ENCODE measurements at regions not wholly inside any gene's neighbourhood (a gene's known extent, or its start where the extent isn't known, plus 50 kb on each side); places are given as distances from the start of the nearest gene placed in this dataset.
"Not testable (repeated sequence)": the region's sequence is repeated elsewhere in the genome, so short reads cannot be mapped to it uniquely, and the experiment has no call there.

DNA sequence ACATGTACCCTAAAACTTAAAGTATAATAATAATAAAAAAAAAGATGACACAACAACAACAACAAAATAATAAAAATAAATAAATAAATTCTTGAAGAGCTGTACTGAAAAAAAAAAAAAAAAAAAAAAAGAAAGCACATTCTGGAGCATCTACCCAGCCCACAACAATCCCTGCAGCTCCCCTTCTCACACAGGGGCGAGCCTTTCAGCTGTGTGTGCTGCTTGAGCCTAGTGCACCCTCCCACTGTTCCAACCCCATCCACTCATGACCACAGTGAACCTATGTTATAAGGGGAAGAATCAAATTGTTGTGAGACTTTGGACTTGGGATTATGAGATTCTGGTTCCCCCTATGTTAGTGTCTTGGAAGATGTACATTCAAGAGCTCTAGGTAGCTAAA is 161.5 kb upstream of the JADE1 start:
- Mint-ChIP-seq H3K36me3 (ENCODE audit: low read depth) (no peaks in the 10 kb centered on the region), H3K4me3 (no peak overlapping the region), H3K4me1 (no peaks in the 10 kb centered on the region), H3K9me3 (peaks cover 4% of the 10 kb centered on the region), H3K27ac (no peak overlapping the region), H3K27me3 (peaks cover 3% of the 10 kb centered on the region)
- no peak for ATAC-seq (replicated peaks)

DNA sequence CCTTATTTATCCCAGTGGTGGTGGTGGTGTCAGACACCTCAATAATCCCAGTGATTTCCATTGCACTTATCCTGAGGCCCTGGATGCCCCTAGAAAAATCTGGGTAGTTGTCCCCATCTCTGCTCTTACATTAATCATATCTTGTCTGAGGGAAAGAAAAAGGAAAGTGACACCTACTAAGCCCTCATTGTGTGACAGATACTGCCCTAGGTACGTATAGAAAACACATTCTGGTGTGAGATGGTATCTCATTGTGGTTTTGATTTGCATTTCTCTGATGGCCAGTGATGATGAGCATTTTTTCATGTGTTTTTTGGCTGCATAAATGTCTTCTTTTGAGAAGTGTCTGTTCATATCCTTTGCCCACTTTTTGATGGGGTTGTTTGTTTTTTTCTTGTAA is 162.6 kb upstream of the JADE1 start:
- not testable (repeated sequence) for H3K9me3 Mint-ChIP-seq; H3K36me3 Mint-ChIP-seq (ENCODE audit: low read depth); H3K27ac Mint-ChIP-seq; ATAC-seq (replicated peaks); H3K4me3 Mint-ChIP-seq; H3K27me3 Mint-ChIP-seq; H3K4me1 Mint-ChIP-seq

DNA sequence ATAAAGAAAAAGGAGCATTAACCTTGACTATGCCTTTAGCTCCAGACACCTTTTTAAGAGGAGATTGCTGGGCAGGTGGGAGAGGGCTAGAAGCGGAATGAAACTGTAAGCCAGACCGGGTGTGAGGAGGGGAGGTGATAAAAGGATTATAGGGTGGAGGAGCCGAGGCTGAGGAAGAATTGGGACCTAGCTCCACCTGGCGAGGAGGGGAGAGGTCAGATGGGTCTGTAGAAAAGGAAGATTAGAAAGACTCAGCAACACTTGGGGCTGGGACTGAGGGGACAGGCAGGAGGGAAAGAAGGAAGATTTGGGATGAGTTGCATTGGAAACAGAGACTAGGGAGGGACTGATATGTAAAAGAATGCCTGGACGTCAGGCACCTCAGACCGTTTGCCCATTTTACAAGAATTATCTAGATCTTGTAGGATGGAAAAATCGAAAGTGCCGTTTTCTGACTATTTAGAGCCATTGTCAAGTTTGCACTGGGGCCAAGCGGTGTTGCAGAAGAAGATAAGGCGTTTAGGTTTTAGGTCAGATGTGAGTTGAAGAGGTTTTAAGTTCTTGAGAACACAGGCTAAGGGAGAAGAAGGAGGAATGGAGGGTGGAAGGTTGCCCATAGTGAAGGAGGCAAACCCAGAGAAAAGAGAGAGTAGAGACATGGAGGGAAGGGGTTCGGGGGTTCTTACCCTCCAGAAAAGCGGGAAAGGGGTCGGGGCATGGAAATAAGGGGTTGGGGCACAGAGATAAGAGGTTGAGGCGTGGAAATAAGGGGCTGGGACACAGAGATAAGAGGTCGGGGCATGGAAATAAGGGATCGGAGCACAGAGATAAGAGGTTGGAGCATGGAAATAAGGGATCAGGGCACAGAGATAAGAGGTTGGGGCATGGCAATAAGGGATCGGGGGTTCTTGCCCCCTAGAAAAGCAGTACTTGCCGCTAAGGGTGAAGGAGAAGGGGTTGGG is 164.5 kb upstream of the JADE1 start:
- H3K27ac Mint-ChIP-seq, H3K4me3 Mint-ChIP-seq, H3K9me3 Mint-ChIP-seq: not testable (repeated sequence)

DNA sequence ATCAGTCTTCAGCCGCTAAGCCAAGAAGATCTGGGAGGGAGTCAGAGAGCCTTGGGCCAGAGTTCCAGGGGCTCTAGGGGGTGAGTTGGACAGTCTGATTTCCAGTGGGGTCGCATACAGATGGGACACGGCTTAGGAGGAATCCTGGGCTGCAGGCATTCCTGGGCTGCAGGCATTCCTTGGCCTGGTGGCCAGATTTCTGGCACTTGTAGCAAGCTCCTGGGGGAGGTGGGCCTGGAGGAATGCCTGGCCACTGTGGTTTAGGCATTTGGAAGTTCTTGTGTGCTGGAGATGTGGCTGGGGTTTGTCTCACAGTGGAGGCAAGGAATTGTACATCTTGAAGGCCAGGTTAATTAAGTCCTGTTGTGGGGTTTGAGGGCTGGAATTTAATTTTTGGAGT is 165.4 kb upstream of the JADE1 start:
- not testable (repeated sequence) for H3K4me3 Mint-ChIP-seq; H3K9me3 Mint-ChIP-seq; ATAC-seq (replicated peaks); H3K27ac Mint-ChIP-seq; H3K4me1 Mint-ChIP-seq; H3K36me3 Mint-ChIP-seq (ENCODE audit: low read depth); H3K27me3 Mint-ChIP-seq

More for the DNA sequence above, 164.5 kb upstream of the JADE1 start:
- not testable (repeated sequence) for H3K27me3 Mint-ChIP-seq; ATAC-seq (replicated peaks); H3K36me3 Mint-ChIP-seq (ENCODE audit: low read depth); H3K4me1 Mint-ChIP-seq

DNA sequence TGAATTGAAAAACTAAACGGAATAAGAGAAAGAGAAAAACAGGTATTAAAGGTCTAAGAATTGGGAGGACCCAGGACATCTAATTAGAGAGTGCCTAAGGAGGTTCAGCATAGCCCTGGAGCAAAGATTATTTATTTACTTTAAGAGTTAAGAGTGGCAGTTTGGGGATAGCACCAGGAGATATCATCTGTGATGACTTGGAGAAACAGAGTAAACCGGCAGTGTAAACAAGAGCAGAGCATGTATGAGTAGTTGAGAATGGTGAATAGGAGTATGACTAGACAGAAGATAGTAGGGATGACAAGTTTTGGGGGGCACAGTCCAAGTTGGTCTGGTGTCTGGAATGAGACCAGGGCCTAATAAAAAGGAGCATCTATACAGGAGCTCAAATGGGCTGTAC is 167.9 kb upstream of the JADE1 start:
- not testable (repeated sequence) for H3K36me3 Mint-ChIP-seq (ENCODE audit: low read depth); H3K4me1 Mint-ChIP-seq; ATAC-seq (replicated peaks); H3K27me3 Mint-ChIP-seq; H3K9me3 Mint-ChIP-seq; H3K27ac Mint-ChIP-seq; H3K4me3 Mint-ChIP-seq

DNA sequence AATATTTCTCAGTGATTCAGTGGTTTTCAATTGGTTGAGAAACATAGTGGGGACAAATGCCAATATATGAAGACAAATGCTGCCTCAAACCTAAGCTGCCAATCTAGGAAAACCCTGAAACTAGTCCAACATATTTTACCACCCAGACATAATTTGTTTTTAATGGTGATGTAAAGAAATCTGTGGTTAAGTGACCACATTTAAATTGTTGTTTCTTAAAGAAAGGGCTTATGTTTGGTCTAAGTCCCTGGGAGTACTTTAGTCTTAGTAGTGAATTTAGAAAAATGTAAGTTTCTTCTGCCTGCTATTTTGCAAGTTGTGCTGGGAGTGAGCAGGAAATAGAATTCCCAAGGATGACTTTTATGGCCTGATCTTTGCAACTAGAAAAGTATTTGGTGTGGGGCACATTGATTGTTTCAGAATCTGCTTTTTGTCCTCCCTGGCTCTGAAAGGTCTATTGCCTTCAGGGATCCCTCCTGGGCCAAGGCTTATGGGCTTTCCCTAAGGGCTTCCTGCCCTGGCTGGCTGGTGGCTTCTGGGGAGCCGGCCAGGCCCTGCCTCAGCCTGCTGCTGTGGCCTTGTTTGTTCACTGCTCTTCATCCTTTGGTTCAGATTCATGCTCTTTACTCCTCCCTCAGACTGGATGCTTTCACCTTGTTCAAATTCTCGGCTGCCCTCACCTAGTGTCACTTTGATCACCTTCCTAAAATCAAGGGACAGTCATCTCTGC is 169.8 kb upstream of the JADE1 start:
- no peaks in the 10 kb centered on the region for H3K9me3 Mint-ChIP-seq
- H3K4me3 Mint-ChIP-seq, result no peak overlapping the region
- no peaks in the 10 kb centered on the region for H3K36me3 Mint-ChIP-seq (ENCODE audit: low read depth)
- H3K27me3 Mint-ChIP-seq, result peaks cover 6% of the 10 kb centered on the region
- H3K4me1 Mint-ChIP-seq, result no peaks in the 10 kb centered on the region
- ATAC-seq (replicated peaks), result no peak
- H3K27ac Mint-ChIP-seq, result no peak overlapping the region

DNA sequence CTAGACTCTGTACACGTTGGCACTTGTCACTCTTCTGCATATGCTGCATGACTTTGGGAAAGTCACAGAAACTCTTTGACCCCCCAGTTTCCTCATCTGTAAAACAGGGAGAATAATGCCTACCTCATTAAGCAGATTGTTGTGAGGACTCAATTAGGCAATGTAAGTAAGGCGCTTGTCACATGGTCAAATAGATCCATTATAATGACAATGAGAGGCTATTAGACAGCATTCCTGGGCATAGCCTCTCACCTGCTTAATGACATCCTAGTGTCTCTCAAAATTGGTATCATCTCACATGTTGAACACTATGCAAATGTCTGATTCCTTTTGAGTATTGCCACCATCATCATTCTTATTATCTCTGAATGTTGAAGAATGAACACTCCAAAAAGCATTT is 172.6 kb upstream of the JADE1 start:
- H3K9me3 Mint-ChIP-seq, result no peaks in the 10 kb centered on the region
- no peak overlapping the region for H3K27ac Mint-ChIP-seq
- H3K4me1 Mint-ChIP-seq, result no peaks in the 10 kb centered on the region
- peaks cover 9% of the 10 kb centered on the region for H3K27me3 Mint-ChIP-seq
- no peaks in the 10 kb centered on the region for H3K36me3 Mint-ChIP-seq (ENCODE audit: low read depth)
- no peak for ATAC-seq (replicated peaks)
- H3K4me3 Mint-ChIP-seq, result no peak overlapping the region

DNA sequence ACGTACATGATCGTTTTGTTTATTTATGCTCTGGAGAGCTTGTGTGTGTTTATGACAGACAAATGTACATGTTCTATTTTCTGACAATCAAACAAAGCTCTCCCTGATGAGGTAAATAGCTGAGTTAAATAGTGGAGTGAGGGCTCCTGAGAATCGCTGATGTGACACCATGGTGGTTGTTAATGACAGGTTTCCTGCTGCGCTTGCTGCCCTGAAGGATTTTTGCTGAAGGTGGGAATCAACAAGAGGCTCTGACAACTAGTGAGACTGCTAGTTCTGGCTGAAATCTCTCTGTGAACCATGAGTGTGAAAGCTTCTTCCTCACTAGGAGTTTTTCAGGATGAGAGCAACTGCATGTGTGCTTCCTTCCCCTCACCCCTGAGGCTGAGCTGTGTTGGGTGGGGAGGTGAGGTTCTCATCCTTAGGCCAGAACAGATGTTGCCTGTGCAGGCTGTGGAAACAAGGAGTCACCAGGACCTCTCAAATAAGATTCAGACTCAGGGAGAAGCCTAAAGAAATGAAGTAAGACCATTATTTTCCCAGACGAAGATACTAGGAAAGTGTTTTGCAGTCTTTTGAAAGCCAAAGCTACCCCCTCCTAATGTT is 173.4 kb upstream of the JADE1 start:
- H3K27me3 Mint-ChIP-seq, result peaks cover 9% of the 10 kb centered on the region
- H3K27ac Mint-ChIP-seq, result no peak overlapping the region

DNA sequence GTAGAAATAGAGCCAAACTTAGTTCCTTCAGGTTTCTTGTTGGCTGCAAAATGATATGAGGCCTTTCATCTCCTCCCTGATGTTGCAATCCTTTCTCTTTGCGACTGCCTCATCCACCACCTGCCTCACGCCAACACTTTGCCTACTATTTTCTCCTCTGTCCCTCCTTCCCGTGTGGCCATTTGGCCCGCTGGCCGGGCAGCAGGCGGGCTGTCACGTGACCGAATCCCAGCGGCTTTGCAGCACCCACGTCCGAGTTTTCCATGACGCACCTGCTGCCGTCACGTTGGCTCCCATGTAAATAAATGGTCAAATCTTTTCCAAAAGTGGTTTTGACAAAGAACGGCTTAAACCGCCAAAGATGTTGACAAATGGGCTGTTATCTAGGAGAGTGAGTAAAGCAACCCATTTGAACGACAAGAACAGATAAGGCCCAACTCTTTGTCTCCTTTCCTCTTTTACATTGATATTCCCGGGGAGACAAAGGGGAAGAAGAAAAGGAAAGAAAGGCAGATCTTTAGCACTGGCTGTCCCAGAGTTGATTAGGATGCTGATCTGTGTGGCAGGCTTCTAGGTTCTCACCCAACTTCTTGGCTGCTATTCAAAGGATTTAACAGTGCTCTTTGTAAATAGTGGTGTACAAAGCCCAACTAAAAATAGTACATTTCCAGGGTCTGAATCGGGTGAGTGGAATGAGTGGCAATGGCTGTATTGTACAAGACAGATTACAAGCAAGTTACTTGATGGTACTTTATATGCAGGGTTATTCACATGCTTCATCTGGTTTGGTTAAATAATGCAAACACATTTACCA is 174.2 kb upstream of the JADE1 start:
- no peak for ATAC-seq (replicated peaks)
- no peak overlapping the region for H3K27ac Mint-ChIP-seq
- no peaks in the 10 kb centered on the region for H3K9me3 Mint-ChIP-seq
- H3K4me1 Mint-ChIP-seq, result no peaks in the 10 kb centered on the region
- no peak overlapping the region for H3K4me3 Mint-ChIP-seq
- no peaks in the 10 kb centered on the region for H3K36me3 Mint-ChIP-seq (ENCODE audit: low read depth)
- peaks cover 9% of the 10 kb centered on the region for H3K27me3 Mint-ChIP-seq

More for the DNA sequence above, 173.4 kb upstream of the JADE1 start:
- ATAC-seq (replicated peaks), result no peak
- Mint-ChIP-seq H3K36me3 (ENCODE audit: low read depth) (no peaks in the 10 kb centered on the region), H3K4me1 (no peaks in the 10 kb centered on the region), H3K4me3 (no peak overlapping the region), H3K9me3 (no peaks in the 10 kb centered on the region)

DNA sequence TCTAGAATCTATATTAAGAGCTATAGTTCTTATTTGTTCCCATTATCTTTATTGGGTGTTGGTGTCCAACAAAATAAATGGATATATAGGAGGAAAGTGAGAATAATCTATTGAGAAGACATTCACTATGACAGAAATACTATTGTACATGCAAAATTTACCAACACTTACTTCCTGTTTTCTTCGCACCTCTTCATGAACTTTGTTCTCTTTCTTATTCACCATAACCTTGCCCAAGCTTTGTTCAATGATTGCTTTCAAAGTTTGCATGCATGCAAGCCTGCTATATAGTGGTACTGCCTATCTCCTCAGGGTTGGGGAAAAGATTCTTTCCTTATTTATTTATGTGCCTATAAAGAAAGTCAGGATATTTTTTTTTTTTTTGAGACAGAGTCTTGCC is 176.4 kb upstream of the JADE1 start:
- Mint-ChIP-seq H3K9me3 (no peaks in the 10 kb centered on the region), H3K4me1 (no peaks in the 10 kb centered on the region), H3K27me3 (peaks cover 14% of the 10 kb centered on the region), H3K36me3 (ENCODE audit: low read depth) (no peaks in the 10 kb centered on the region), H3K4me3 (no peak overlapping the region), H3K27ac (no peak overlapping the region)
- no peak for ATAC-seq (replicated peaks)

DNA sequence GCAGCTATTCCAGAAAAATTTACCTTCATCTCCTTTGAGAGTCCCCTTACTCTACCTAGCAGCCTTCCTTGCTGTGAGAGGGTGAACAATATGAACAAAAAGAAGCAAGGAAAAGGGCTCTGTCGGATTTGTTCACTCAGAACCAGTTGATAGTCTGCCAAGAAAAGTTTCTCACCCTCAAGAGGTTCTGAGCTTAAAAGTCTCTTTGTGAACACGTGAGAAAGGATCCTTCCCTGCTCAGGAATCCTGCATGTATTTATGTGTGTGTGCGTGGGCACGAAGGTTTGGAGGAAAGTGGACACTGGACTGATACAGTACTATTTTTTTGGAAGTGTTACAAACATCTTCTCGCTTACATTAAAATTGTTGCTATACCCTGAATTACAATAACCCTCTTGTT is 178.6 kb upstream of the JADE1 start:
- Mint-ChIP-seq H3K4me3 (no peak overlapping the region), H3K9me3 (no peaks in the 10 kb centered on the region), H3K27ac (no peak overlapping the region), H3K27me3 (peaks cover 14% of the 10 kb centered on the region), H3K4me1 (no peaks in the 10 kb centered on the region), H3K36me3 (ENCODE audit: low read depth) (no peaks in the 10 kb centered on the region)
- no peak for ATAC-seq (replicated peaks)

DNA sequence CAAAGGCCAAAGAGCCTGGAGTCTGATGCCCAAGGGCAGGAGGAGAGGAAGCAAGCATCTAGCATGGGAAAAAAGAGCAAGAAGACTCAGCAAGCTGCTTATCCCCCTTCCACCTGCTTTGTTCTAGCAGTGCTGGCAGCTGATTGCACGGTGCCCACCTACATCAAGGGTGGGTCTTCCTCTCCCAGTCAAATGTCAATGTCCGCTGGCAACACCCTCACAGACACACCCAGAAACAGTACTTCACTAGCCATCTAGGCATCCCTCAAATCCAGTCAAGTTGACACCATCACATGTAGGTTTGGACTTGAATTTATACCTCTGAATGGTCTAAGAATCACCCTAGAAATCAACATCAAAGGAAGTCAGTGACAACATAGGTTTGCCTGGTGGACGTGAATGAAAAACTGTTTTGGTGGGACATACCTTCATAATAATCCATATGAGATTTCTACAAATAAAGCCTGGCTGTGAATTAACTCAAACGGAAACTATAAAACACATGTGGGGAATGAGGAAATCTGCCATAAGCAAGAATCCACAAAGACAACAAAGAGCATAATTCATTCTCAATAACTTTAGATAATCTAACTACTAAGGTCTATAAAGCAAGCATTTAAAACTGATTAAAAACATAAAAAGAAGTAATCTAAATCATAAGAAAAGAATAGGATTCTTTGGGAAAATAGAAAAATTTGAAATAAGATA is 185.8 kb upstream of the JADE1 start:
- Mint-ChIP-seq H3K9me3 (peaks cover 4% of the 10 kb centered on the region), H3K4me3 (no peak overlapping the region), H3K27ac (no peak overlapping the region), H3K27me3 (peaks cover 3% of the 10 kb centered on the region), H3K4me1 (no peaks in the 10 kb centered on the region), H3K36me3 (ENCODE audit: low read depth) (no peaks in the 10 kb centered on the region)
- ATAC-seq (replicated peaks), result no peak

DNA sequence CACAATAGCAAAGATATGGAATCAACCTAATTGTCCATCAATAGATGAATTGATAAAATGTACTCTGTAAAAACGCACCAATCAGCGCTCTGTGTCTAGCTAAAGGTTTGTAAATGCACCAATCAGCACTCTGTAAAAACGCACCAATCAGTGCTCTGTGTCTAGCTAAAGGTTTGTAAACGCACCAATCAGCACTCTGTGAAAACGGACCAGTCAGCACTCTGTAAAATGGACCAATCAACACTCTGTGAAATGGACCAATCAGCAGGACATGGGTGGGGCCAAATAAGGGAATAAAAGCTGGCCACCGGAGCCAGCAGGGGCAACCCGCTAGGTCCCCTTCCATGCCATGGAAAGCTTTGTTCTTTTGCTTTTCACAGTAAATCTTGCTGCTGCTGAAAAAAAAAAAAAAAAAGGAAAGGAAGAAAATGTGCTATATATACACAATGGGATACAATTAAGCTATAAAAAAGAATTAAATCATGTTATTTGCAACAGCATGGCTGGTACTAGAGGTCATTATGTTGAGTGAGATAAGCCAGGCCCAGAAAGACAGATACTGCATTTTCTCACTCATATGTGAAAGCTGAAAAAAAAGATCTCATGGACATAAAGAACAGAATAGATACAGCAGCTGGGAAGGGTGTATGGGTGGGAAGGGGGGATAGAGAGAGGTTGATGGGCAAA is 189.1 kb upstream of the JADE1 start:
- H3K27ac Mint-ChIP-seq; H3K4me3 Mint-ChIP-seq; ATAC-seq (replicated peaks); H3K9me3 Mint-ChIP-seq; H3K27me3 Mint-ChIP-seq; H3K36me3 Mint-ChIP-seq (ENCODE audit: low read depth); H3K4me1 Mint-ChIP-seq: not testable (repeated sequence)
